Right lobe of liver (tissue), 6 donors: ENCODE measurements at regions not wholly inside any gene's neighbourhood (a gene's known extent, or its start where the extent isn't known, plus 50 kb on each side); places are given as distances from the start of the nearest gene placed in this dataset.
A peak's percentile ranks its signal among the peaks of the same experiment; 100 is the strongest.

Experiments
- ATAC-seq, 4 donors: fragments of 200-7000 bp; cut with Tn5 transposase; one replicate each; pipeline ENCODE4 v1.9.1; 2020; ENCODE audit warnings: mild to moderate bottlenecking in 4 of 4, moderate library complexity in 4 of 4
- DNase-seq, 3 donors: peaks; one replicate each; pipeline ENCODE4 v3.0.0-alpha.2; 2020
- H3K27ac ChIP-seq, 3 donors: fragments of 200-600 bp; one replicate each; pipeline ENCODE4 v1.8.0; 2022
- H3K27me3 ChIP-seq, 2 donors: fragments of 200-600 bp; one replicate each; pipeline ENCODE4 v1.8.0; 2022
- H3K36me3 ChIP-seq, 4 donors: fragments of 200-600 bp; sonication (generic) in 1 of 4; one replicate each; pipeline versions ENCODE4 v1.5.1 to v1.8.0; 2017 to 2022; ENCODE audit warnings: control low read depth in 1 of 4
- H3K4me1 ChIP-seq, 4 donors: fragments of 200-600 bp; sonication (generic) in 1 of 4; one replicate each; pipeline versions ENCODE4 v1.5.1 to v1.8.0; 2017 to 2022; ENCODE audit warnings: control low read depth in 1 of 4
- H3K4me3 ChIP-seq, 3 donors: fragments of 200-600 bp; one replicate each; pipeline ENCODE4 v1.8.0; 2022
- H3K9me3 ChIP-seq, 4 donors: fragments of 200-600 bp; sonication (generic) in 1 of 4; one replicate each; pipeline versions ENCODE4 v1.5.1 to v1.8.0; 2017 to 2022; ENCODE audit warnings: control low read depth in 1 of 4
- CTCF ChIP-seq, 4 donors: fragments of 200-600 bp in 3 of 4; fragments of 450-650 bp in 1 of 4; IDR thresholded peaks; one replicate each; pipeline versions ENCODE4 v1.5.1 to v1.8.0; 2016 to 2022; ENCODE audit warnings: antibody characterized with exemption in 4 of 4, mild to moderate bottlenecking in 2 of 4
- POLR2A ChIP-seq: fragments of 450-650 bp; IDR thresholded peaks from one replicate; pipeline ENCODE4 v1.6.1; 2017; ENCODE audit warnings: antibody characterized with exemption, mild to moderate bottlenecking
- WGBS: methylation state at CpG from one replicate; pipeline ENCODE4 v1.1.6; 2018; ENCODE audit warnings: low coverage, low lambda C conversion rate; ENCODE audit not compliant: insufficient coverage; ENCODE audit errors: missing lambda C conversion rate; 5-methylcytosine and 5-hydroxymethylcytosine counted together
- intact Hi-C, 2 donors: fragments of 100-400 bp; cut with DNase I; formaldehyde crosslinking; loops; one replicate each; pipeline versions ENCODE4 v1.11.2 to v1.14.1; 2022
- donor health status: DM: no; HTN: yes; CAD: no.
- donor health status: DM: no; HTN: no; CAD: no.
- donor health status: DM: no; HTN: no; CAD: no.
- donor health status: DM: no; HTN: yes; CAD: no.
- donor health status: DM: no; HTN: yes; CAD: no.

GRCh38 chr15:36484038-36484778, 95.2 kb upstream of the CDIN1 start:
- intact Hi-C loops, result no loop called here
- DNase-seq (no peak), ATAC-seq (no peak)
- TF ChIP-seq POLR2A, result no peak
- TF ChIP-seq CTCF (IDR thresholded peaks at IDR 0.05), result no peak
- WGBS, result 62% methylated on average over 2 of the region's 2 CpGs
- Histone ChIP-seq H3K4me3 (no peak overlapping the region), H3K4me1 (no peaks in the 10 kb centered on the region), H3K27ac (no peak overlapping the region), H3K36me3 (no peaks in the 10 kb centered on the region), H3K27me3 (no peaks in the 10 kb centered on the region), H3K9me3 (no peaks in the 10 kb centered on the region)

GRCh38 chr15:36491912-36492311, 87.5 kb upstream of the CDIN1 start:
- ATAC-seq (no peak), DNase-seq (no peak)
- intact Hi-C loops, result no loop called here
- Histone ChIP-seq H3K9me3 (no peaks in the 10 kb centered on the region), H3K27me3 (no peaks in the 10 kb centered on the region), H3K4me1 (peaks cover 0 to 5% (median 0%) of the 10 kb centered on the region in 4 donors), H3K27ac (no peak overlapping the region), H3K36me3 (no peaks in the 10 kb centered on the region), H3K4me3 (no peak overlapping the region)
- no peak for TF ChIP-seq POLR2A
- no peak for TF ChIP-seq CTCF (IDR thresholded peaks at IDR 0.05)
- 74% methylated on average over 4 of the region's 4 CpGs for WGBS

GRCh38 chr15:36495456-36495991, 83.9 kb upstream of the CDIN1 start:
- 75% methylated on average over 9 of the region's 9 CpGs for WGBS

GRCh38 chr15:36497901-36498300, 81.5 kb upstream of the CDIN1 start:
- 31% methylated on average over 4 of the region's 4 CpGs for WGBS
- intact Hi-C loops, result no loop called here
- H3K27me3 ChIP-seq, result no peaks in the 10 kb centered on the region
- TF ChIP-seq CTCF (IDR thresholded peaks at IDR 0.05) (no peak), POLR2A (no peak)
- no peaks in the 10 kb centered on the region for H3K36me3 ChIP-seq
- peaks cover 0 to 14% (median 0%) of the 10 kb centered on the region in 4 donors for H3K4me1 ChIP-seq
- peak in 1 of 4 donors; percentile 48 for ATAC-seq
- no peaks in the 10 kb centered on the region for H3K9me3 ChIP-seq
- H3K4me3 ChIP-seq, result no peak overlapping the region
- DNase-seq, result no peak
- no peak overlapping the region for H3K27ac ChIP-seq

More at GRCh38 chr15:36495456-36495991, 83.9 kb upstream of the CDIN1 start:
- H3K4me1 ChIP-seq, result peaks cover 0 to 5% (median 0%) of the 10 kb centered on the region in 4 donors
- intact Hi-C loops, result no loop called here
- H3K4me3 ChIP-seq, result no peak overlapping the region
- TF ChIP-seq CTCF (IDR thresholded peaks at IDR 0.05) (no peak), POLR2A (no peak)
- ATAC-seq (no peak), DNase-seq (no peak)
- H3K27ac ChIP-seq, result no peak overlapping the region
- no peaks in the 10 kb centered on the region for H3K9me3 ChIP-seq
- H3K27me3 ChIP-seq, result no peaks in the 10 kb centered on the region
- H3K36me3 ChIP-seq, result no peaks in the 10 kb centered on the region
